Mesothelial cell of epicardium (in vitro differentiated cells): ENCODE measurements at regions not wholly inside any gene's neighbourhood (a gene's known extent, or its start where the extent isn't known, plus 50 kb on each side); places are given as distances from the start of the nearest gene placed in this dataset.
A peak's percentile ranks its signal among the peaks of the same experiment; 100 is the strongest.

Source experiments
- DNase-seq, 2 experiments: peaks; one replicate each; pipeline ENCODE4 v3.0.0; 2021; ENCODE audit warnings: low spot score in 2 of 2; ENCODE audit not compliant: unreplicated experiment in 2 of 2
- H3K27ac Mint-ChIP-seq: 2 replicates; pipeline ENCODE4 v1.8.0; 2021; ENCODE audit warnings: mixed read lengths
- H3K27me3 Mint-ChIP-seq: 2 replicates; pipeline ENCODE4 v1.8.0; 2021; ENCODE audit warnings: low read depth, mixed read lengths
- H3K36me3 Mint-ChIP-seq: 2 replicates; pipeline ENCODE4 v1.8.0; 2021; ENCODE audit warnings: mixed read lengths
- H3K4me1 Mint-ChIP-seq: 2 replicates; pipeline ENCODE4 v1.8.0; 2021; ENCODE audit warnings: mixed read lengths
- H3K4me3 Mint-ChIP-seq: 2 replicates; pipeline ENCODE4 v1.8.0; 2021; ENCODE audit warnings: mild to moderate bottlenecking, moderate library complexity, mixed read lengths
- H3K9me3 Mint-ChIP-seq: 2 replicates; pipeline ENCODE4 v1.8.0; 2021; ENCODE audit warnings: mixed read lengths
- TF ChIP-seq, protein P1 (sequence below): fragments of 200-600 bp; sonication (generic); IDR thresholded peaks from one replicate; pipeline ENCODE4 v1.5.0; 2021; ENCODE audit warnings: antibody characterized with exemption; ENCODE audit not compliant: unreplicated experiment

GRCh38 chr7:118745927-118746326 is 521.4 kb downstream of the ANKRD7 start:
- H3K9me3 Mint-ChIP-seq: peaks cover 5% of the 10 kb centered on the region
- DNase-seq: no peak
- no peak overlapping the region for H3K4me3 Mint-ChIP-seq
- no peaks in the 10 kb centered on the region for H3K27me3 Mint-ChIP-seq
- no peaks in the 10 kb centered on the region for H3K36me3 Mint-ChIP-seq
- TF ChIP-seq, protein P1, sequence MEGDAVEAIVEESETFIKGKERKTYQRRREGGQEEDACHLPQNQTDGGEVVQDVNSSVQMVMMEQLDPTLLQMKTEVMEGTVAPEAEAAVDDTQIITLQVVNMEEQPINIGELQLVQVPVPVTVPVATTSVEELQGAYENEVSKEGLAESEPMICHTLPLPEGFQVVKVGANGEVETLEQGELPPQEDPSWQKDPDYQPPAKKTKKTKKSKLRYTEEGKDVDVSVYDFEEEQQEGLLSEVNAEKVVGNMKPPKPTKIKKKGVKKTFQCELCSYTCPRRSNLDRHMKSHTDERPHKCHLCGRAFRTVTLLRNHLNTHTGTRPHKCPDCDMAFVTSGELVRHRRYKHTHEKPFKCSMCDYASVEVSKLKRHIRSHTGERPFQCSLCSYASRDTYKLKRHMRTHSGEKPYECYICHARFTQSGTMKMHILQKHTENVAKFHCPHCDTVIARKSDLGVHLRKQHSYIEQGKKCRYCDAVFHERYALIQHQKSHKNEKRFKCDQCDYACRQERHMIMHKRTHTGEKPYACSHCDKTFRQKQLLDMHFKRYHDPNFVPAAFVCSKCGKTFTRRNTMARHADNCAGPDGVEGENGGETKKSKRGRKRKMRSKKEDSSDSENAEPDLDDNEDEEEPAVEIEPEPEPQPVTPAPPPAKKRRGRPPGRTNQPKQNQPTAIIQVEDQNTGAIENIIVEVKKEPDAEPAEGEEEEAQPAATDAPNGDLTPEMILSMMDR: no peak
- H3K27ac Mint-ChIP-seq: no peak overlapping the region
- H3K4me1 Mint-ChIP-seq: peaks cover 1% of the 10 kb centered on the region

- Mint-ChIP-seq H3K27ac (no peak overlapping the region), H3K9me3 (peaks cover 6% of the 10 kb centered on the region), H3K36me3 (no peaks in the 10 kb centered on the region), H3K4me3 (no peak overlapping the region), H3K4me1 (peaks cover 1% of the 10 kb centered on the region), H3K27me3 (no peaks in the 10 kb centered on the region)
- TF ChIP-seq, protein P1: no peak
- no peak for DNase-seq
Measured at GRCh38 chr7:118747473-118747872, 523.0 kb downstream of the ANKRD7 start.

DNA sequence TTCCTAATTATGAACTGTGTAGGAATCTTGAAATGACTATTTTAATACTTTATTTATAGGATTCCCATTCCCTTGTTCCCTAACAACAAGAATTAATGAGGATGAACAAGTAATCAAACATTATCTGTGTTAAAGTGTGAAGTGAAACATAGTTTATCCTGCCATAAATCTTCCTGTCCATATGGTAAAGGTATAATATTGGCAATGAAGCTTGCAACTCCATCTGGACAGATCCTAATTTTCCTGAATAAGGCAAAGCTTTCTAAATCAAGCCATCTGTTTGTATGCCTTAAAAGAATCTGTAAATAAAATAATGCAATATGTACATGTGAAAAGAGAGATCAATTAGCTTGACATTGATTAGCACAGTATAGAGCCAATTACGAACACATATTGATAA is 529.0 kb downstream of the ANKRD7 start:
- no peaks in the 10 kb centered on the region for H3K27me3 Mint-ChIP-seq
- H3K4me3 Mint-ChIP-seq: no peak overlapping the region
- no peak overlapping the region for H3K27ac Mint-ChIP-seq
- TF ChIP-seq, protein P1: no peak
- no peak for DNase-seq
- H3K36me3 Mint-ChIP-seq: no peaks in the 10 kb centered on the region
- peaks cover 6% of the 10 kb centered on the region for H3K9me3 Mint-ChIP-seq
- peaks cover 7% of the 10 kb centered on the region for H3K4me1 Mint-ChIP-seq

GRCh38 chr7:118754608-118755007 is 530.1 kb downstream of the ANKRD7 start:
- no peaks in the 10 kb centered on the region for H3K27me3 Mint-ChIP-seq
- peak overlapping the region; percentile 5 for H3K27ac Mint-ChIP-seq
- DNase-seq: no peak
- H3K36me3 Mint-ChIP-seq: no peaks in the 10 kb centered on the region
- H3K4me1 Mint-ChIP-seq: peaks cover 7% of the 10 kb centered on the region
- H3K4me3 Mint-ChIP-seq: no peak overlapping the region
- TF ChIP-seq, protein P1: no peak
- H3K9me3 Mint-ChIP-seq: peaks cover 6% of the 10 kb centered on the region

DNA sequence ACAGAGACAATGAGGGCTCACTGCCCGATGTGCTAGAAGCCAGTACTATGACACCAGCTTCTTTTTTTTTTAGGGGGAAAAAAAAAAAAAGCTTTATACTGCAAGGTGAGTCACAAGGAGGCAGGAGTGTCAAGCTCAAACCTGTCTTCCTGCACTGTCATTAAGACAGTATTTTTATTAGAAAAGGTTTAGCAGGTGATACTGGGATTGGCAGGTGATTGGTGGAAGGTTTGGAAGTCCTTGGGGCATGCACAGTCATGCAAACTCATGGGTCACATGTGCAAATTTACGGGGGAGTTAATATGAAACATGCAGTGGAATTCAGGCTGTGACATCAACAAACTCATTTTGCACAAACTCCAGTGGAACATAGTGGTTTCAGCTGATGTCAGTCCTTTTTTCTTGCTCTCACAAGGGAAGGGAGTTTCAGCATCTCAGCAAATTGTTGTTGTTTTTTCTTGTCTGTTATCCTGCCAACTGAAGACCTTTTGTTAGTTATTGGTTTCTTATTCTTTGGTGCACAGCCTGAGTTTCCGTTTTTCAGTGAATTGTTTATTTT is 530.6 kb downstream of the ANKRD7 start:
- H3K4me3 Mint-ChIP-seq: no peak overlapping the region
- no peak for DNase-seq
- H3K36me3 Mint-ChIP-seq: no peaks in the 10 kb centered on the region
- H3K9me3 Mint-ChIP-seq: peaks cover 6% of the 10 kb centered on the region
- TF ChIP-seq, protein P1: no peak
- H3K27me3 Mint-ChIP-seq: no peaks in the 10 kb centered on the region
- peak overlapping the region; percentile 70 for H3K27ac Mint-ChIP-seq
- H3K4me1 Mint-ChIP-seq: peaks cover 7% of the 10 kb centered on the region

GRCh38 chr7:118757066-118757465 is 532.6 kb downstream of the ANKRD7 start:
- DNase-seq: no peak
- TF ChIP-seq, protein P1: no peak
- H3K27me3 Mint-ChIP-seq: no peaks in the 10 kb centered on the region
- H3K9me3 Mint-ChIP-seq: peaks cover 8% of the 10 kb centered on the region
- H3K4me1 Mint-ChIP-seq: peaks cover 7% of the 10 kb centered on the region
- no peak overlapping the region for H3K27ac Mint-ChIP-seq
- no peak overlapping the region for H3K4me3 Mint-ChIP-seq
- H3K36me3 Mint-ChIP-seq: no peaks in the 10 kb centered on the region
